ENCODE measurements at regions not wholly inside any gene's neighbourhood (a gene's known extent, or its start where the extent isn't known, plus 50 kb on each side); places are given as distances from the start of the nearest gene placed in this dataset.

- TF ChIP-seq CTCF (IDR thresholded peaks at IDR 0.05; ENCODE audit: insufficient read depth, low read length, poor library complexity, severe bottlenecking), result no peak
- Histone ChIP-seq H3K36me3 (ENCODE audit: control insufficient read depth, insufficient read depth, low read length) (no peaks in the 10 kb centered on the region), H3K4me3 (replicated peaks; ENCODE audit: low read depth, low read length) (no peak overlapping the region), H3K27me3 (replicated peaks; ENCODE audit: control insufficient read depth, insufficient read depth, low read length) (no peaks in the 10 kb centered on the region)
- DNase-seq (ENCODE audit: extremely low read depth, insufficient read length), result no peak
Observed at GRCh38 chr5:167587772-167588437, 703.5 kb upstream of the WWC1 start.

GRCh38 chr5:167592114-167592513 is 699.3 kb upstream of the WWC1 start:
- TF ChIP-seq CTCF (IDR thresholded peaks at IDR 0.05; ENCODE audit: insufficient read depth, low read length, poor library complexity, severe bottlenecking), result no peak
- no peaks in the 10 kb centered on the region for H3K27me3 ChIP-seq (replicated peaks; ENCODE audit: control insufficient read depth, insufficient read depth, low read length)
- H3K4me3 ChIP-seq (replicated peaks; ENCODE audit: low read depth, low read length), result no peak overlapping the region
- H3K36me3 ChIP-seq (ENCODE audit: control insufficient read depth, insufficient read depth, low read length), result no peaks in the 10 kb centered on the region
- DNase-seq (ENCODE audit: extremely low read depth, insufficient read length), result no peak

- no peak for DNase-seq (ENCODE audit: extremely low read depth, insufficient read length)
- no peaks in the 10 kb centered on the region for H3K27me3 ChIP-seq (replicated peaks; ENCODE audit: control insufficient read depth, insufficient read depth, low read length)
Observed at GRCh38 chr5:167593329-167594060, 698.0 kb upstream of the WWC1 start.

GRCh38 chr5:167594061-167594435 is 697.4 kb upstream of the WWC1 start:
- DNase-seq (ENCODE audit: extremely low read depth, insufficient read length), result no peak
- Histone ChIP-seq H3K36me3 (ENCODE audit: control insufficient read depth, insufficient read depth, low read length) (no peaks in the 10 kb centered on the region), H3K27me3 (replicated peaks; ENCODE audit: control insufficient read depth, insufficient read depth, low read length) (no peaks in the 10 kb centered on the region), H3K4me3 (replicated peaks; ENCODE audit: low read depth, low read length) (no peak overlapping the region)
- no peak for TF ChIP-seq CTCF (IDR thresholded peaks at IDR 0.05; ENCODE audit: insufficient read depth, low read length, poor library complexity, severe bottlenecking)

More at GRCh38 chr5:167593329-167594060, 698.0 kb upstream of the WWC1 start:
- TF ChIP-seq CTCF (IDR thresholded peaks at IDR 0.05; ENCODE audit: insufficient read depth, low read length, poor library complexity, severe bottlenecking), result no peak
- no peak overlapping the region for H3K4me3 ChIP-seq (replicated peaks; ENCODE audit: low read depth, low read length)
- H3K36me3 ChIP-seq (ENCODE audit: control insufficient read depth, insufficient read depth, low read length), result no peaks in the 10 kb centered on the region

GRCh38 chr5:167594750-167595149 is 696.7 kb upstream of the WWC1 start:
- no peak for TF ChIP-seq CTCF (IDR thresholded peaks at IDR 0.05; ENCODE audit: insufficient read depth, low read length, poor library complexity, severe bottlenecking)
- H3K36me3 ChIP-seq (ENCODE audit: control insufficient read depth, insufficient read depth, low read length), result no peaks in the 10 kb centered on the region
- no peaks in the 10 kb centered on the region for H3K27me3 ChIP-seq (replicated peaks; ENCODE audit: control insufficient read depth, insufficient read depth, low read length)
- no peak for DNase-seq (ENCODE audit: extremely low read depth, insufficient read length)
- H3K4me3 ChIP-seq (replicated peaks; ENCODE audit: low read depth, low read length), result no peak overlapping the region
